Right ventricle myocardium inferior (tissue), 1 donor: ENCODE measurements at regions not wholly inside any gene's neighbourhood (a gene's known extent, or its start where the extent isn't known, plus 50 kb on each side); places are given as distances from the start of the nearest gene placed in this dataset.

ENCODE experiments used
- ATAC-seq: fragments of 200-7000 bp; cut with Tn5 transposase; one replicate; pipeline ENCODE4 v1.9.1; 2020; ENCODE audit warnings: mild to moderate bottlenecking, moderate library complexity
- DNase-seq: peaks from one replicate; pipeline ENCODE4 v3.0.0; 2021; ENCODE audit errors: missing footprints
- intact Hi-C: fragments of 100-400 bp; cut with DNase I; formaldehyde crosslinking; loops from one replicate; pipeline ENCODE4 v1.11.0; 2022
- donor health status: DM: no; HTN: yes; CAD: no; lungs with severe emphysema.

- intact Hi-C loops = no loop called here
- ATAC-seq (no peak), DNase-seq (no peak)
Observed at GRCh38 chr9:86771420-86771819, 175.9 kb downstream of the GAS1 start.

GRCh38 chr9:86768709-86769108, 178.6 kb downstream of the GAS1 start:
- ATAC-seq = no peak
- no peak for DNase-seq

GRCh38 chr9:86768020-86768419, 179.3 kb downstream of the GAS1 start:
- DNase-seq (no peak), ATAC-seq (no peak)
- intact Hi-C loops = no loop called here

More at GRCh38 chr9:86768709-86769108, 178.6 kb downstream of the GAS1 start:
- intact Hi-C loops = no loop called here

GRCh38 chr9:86767373-86767772, 179.9 kb downstream of the GAS1 start:
- DNase-seq = no peak
- ATAC-seq = no peak
- intact Hi-C loops = no loop called here

GRCh38 chr9:86766912-86767311, 180.4 kb downstream of the GAS1 start:
- intact Hi-C loops = no loop called here
- DNase-seq (no peak), ATAC-seq (peak; percentile 30)

GRCh38 chr9:86766511-86766910, 180.8 kb downstream of the GAS1 start:
- ATAC-seq (no peak), DNase-seq (no peak)
- intact Hi-C loops = no loop called here

- ATAC-seq = no peak
- intact Hi-C loops = no loop called here
- DNase-seq = no peak
Observed at GRCh38 chr9:86765746-86766430, 181.4 kb downstream of the GAS1 start.

- DNase-seq (no peak), ATAC-seq (no peak)
- intact Hi-C loops = no loop called here
Observed at GRCh38 chr9:86764671-86765343, 182.5 kb downstream of the GAS1 start.

GRCh38 chr9:86764221-86764624, 183.1 kb downstream of the GAS1 start:
- intact Hi-C loops = no loop called here
- ATAC-seq = no peak
- DNase-seq = no peak

- no peak for DNase-seq
- intact Hi-C loops = no loop called here
- ATAC-seq = no peak
Observed at GRCh38 chr9:86763791-86764190, 183.5 kb downstream of the GAS1 start.

GRCh38 chr9:86757382-86757720, 190.0 kb downstream of the GAS1 start:
- intact Hi-C loops = no loop called here
- ATAC-seq (no peak), DNase-seq (no peak)

- no peak for ATAC-seq
- DNase-seq = no peak
- intact Hi-C loops = no loop called here
Observed at GRCh38 chr9:86756576-86757381, 190.5 kb downstream of the GAS1 start.

- intact Hi-C loops = no loop called here
Observed at GRCh38 chr9:86755561-86755941, 191.8 kb downstream of the GAS1 start.

GRCh38 chr9:86754581-86755560, 192.4 kb downstream of the GAS1 start:
- intact Hi-C loops = no loop called here
- no peak for ATAC-seq
- DNase-seq = no peak

More at GRCh38 chr9:86755561-86755941, 191.8 kb downstream of the GAS1 start:
- DNase-seq = no peak
- no peak for ATAC-seq

- ATAC-seq = no peak
- intact Hi-C loops = no loop called here
Observed at GRCh38 chr9:86753836-86754235, 193.5 kb downstream of the GAS1 start.

GRCh38 chr9:86752733-86753132, 194.6 kb downstream of the GAS1 start:
- no peak for DNase-seq
- ATAC-seq = no peak
- intact Hi-C loops = no loop called here

More at GRCh38 chr9:86753836-86754235, 193.5 kb downstream of the GAS1 start:
- no peak for DNase-seq

GRCh38 chr9:86751956-86752355, 195.3 kb downstream of the GAS1 start:
- ATAC-seq (no peak), DNase-seq (no peak)
- intact Hi-C loops = no loop called here

- intact Hi-C loops = no loop called here
- ATAC-seq (peak; percentile 54), DNase-seq (no peak)
Observed at GRCh38 chr9:86751207-86751606, 196.1 kb downstream of the GAS1 start.

GRCh38 chr9:86749894-86750255, 197.4 kb downstream of the GAS1 start:
- intact Hi-C loops = no loop called here
- ATAC-seq (peak; percentile 67), DNase-seq (no peak)
